IPS-18a (cell line): ENCODE measurements at regions not wholly inside any gene's neighbourhood (a gene's known extent, or its start where the extent isn't known, plus 50 kb on each side); places are given as distances from the start of the nearest gene placed in this dataset.

Experiments used
- H3K27ac ChIP-seq: one replicate; pipeline ENCODE4 v1.5.1; 2013; ENCODE audit warnings: low read length
- H3K27me3 ChIP-seq: one replicate; pipeline ENCODE4 v1.6.1; 2013; ENCODE audit warnings: mild to moderate bottlenecking, low read length; ENCODE audit not compliant: control insufficient read depth, insufficient read depth
- H3K36me3 ChIP-seq: one replicate; pipeline ENCODE4 v1.6.1; 2013; ENCODE audit warnings: low read depth, low read length; ENCODE audit not compliant: control insufficient read depth
- H3K4me1 ChIP-seq: one replicate; pipeline ENCODE4 v1.6.1; 2013; ENCODE audit warnings: low read depth, low read length; ENCODE audit not compliant: control insufficient read depth
- H3K4me3 ChIP-seq: one replicate; pipeline ENCODE4 v1.5.1; 2013; ENCODE audit warnings: low read length
- H3K9ac ChIP-seq: one replicate; pipeline ENCODE4 v1.6.1; 2013; ENCODE audit warnings: mild to moderate bottlenecking, low read length, moderate library complexity
- H3K9me3 ChIP-seq: one replicate; pipeline ENCODE4 v1.6.1; 2013; ENCODE audit warnings: low read depth, low read length; ENCODE audit not compliant: control insufficient read depth

DNA sequence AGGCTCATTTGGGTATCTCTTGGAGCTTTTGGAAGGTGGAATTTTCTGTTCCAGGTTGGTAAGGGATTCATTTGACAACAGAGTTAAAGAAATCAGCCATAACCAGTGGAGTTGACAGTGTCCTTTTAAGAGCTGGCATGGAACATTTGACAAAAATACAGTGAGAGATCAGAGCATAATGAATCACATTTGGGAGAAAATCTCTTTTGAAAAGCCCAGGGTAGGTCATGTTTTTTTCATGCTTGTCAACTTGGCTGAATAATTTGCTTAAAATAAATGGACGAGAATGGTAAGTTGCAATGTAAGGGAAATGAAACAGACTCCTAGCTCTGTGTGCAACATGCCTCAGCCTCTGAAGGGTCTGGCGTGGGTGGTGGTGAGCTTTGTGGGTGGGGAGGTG is 235.3 kb upstream of the N4BP1 start:
- no peaks in the 10 kb centered on the region for H3K9me3 ChIP-seq
- H3K4me1 ChIP-seq = no peaks in the 10 kb centered on the region
- H3K9ac ChIP-seq = no peak overlapping the region
- no peak overlapping the region for H3K4me3 ChIP-seq
- H3K27me3 ChIP-seq = no peaks in the 10 kb centered on the region
- no peaks in the 10 kb centered on the region for H3K36me3 ChIP-seq
- H3K27ac ChIP-seq = no peak overlapping the region

DNA sequence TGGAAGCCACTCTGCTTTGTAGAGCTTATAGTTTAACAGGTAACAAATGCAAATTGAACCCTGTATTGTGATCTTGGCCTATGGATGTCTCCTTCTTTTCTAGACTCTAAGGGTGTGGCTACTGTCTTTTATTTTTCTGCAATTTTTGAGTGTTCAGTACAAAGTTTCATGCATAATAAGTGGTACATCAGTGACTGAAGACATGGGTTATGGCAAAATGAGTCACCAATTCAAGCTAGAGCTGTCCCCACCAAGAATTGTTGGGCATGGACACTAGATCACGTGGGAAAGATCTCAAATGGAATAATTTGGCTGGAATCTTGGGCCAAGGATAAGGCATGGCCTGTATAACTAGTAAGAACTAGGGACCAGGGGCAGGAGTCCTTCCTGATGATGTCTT is 228.4 kb upstream of the N4BP1 start:
- Histone ChIP-seq H3K4me1 (no peaks in the 10 kb centered on the region), H3K9ac (no peak overlapping the region), H3K27me3 (no peaks in the 10 kb centered on the region), H3K9me3 (no peaks in the 10 kb centered on the region), H3K4me3 (no peak overlapping the region), H3K36me3 (no peaks in the 10 kb centered on the region), H3K27ac (no peak overlapping the region)

DNA sequence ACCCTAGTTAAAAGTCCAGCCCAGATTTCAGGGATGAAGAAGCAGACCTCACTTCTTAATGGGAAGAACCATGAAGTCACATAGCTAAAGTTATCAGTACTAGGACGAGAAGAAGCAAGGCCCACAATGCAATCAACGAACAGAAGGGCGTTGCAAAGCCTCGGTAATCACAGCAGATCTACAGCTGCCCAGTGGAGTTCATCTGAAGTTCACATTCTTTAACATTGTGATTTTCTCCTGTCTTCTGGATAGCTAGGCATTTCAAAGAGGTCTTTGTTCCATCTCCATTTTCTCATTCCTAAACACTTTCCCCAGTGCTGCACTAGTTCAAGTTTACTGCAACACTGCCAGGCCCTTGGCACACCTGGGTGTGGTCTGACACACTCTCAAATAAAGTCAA is 226.7 kb upstream of the N4BP1 start:
- Histone ChIP-seq H3K4me3 (no peak overlapping the region), H3K9ac (no peak overlapping the region), H3K9me3 (no peaks in the 10 kb centered on the region), H3K36me3 (no peaks in the 10 kb centered on the region), H3K27me3 (no peaks in the 10 kb centered on the region), H3K27ac (no peak overlapping the region), H3K4me1 (peaks cover under 1% of the 10 kb centered on the region)

DNA sequence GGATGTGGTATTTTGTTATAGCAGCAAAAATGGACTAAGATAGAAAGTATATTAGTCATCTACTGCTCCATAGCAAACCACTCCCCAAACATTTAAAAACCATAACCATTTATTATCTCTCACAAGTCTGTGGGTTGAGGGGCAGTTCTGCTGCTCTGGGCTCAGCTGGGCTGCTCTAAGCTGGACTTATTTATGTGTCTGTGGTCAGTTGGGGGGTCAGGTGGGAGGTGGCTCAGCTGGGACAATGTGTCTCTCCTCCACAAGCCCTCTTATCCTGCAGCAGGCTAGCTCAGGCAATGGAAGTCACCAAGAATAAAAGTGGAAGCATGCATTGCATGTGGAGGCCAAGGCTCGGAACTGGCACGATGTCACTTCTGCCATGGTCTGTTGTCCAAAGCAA is 226.1 kb upstream of the N4BP1 start:
- H3K36me3 ChIP-seq = no peaks in the 10 kb centered on the region
- no peak overlapping the region for H3K9ac ChIP-seq
- peaks cover 6% of the 10 kb centered on the region for H3K4me1 ChIP-seq
- no peaks in the 10 kb centered on the region for H3K9me3 ChIP-seq
- H3K4me3 ChIP-seq = no peak overlapping the region
- H3K27ac ChIP-seq = no peak overlapping the region
- H3K27me3 ChIP-seq = no peaks in the 10 kb centered on the region

DNA sequence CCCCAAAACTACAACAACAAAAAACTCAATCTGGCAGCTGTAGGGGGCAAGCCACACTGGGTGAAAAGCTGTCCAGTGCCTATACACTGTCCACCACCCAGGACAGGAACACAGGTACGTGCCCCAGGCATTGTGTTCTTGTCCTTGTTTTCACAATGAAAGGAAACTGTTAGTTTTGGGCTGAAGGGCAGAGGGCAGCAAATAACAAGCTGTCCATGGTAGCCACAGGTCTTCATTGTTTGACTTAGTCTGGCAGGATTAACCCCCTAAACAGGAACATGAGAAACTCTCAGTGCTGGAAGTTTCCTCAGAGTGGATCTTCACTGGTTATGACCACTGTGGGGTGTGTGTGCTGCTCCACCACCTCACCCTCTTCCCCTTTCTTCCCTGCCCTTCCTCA is 224.6 kb upstream of the N4BP1 start:
- Histone ChIP-seq H3K9ac (no peak overlapping the region), H3K4me3 (no peak overlapping the region)

DNA sequence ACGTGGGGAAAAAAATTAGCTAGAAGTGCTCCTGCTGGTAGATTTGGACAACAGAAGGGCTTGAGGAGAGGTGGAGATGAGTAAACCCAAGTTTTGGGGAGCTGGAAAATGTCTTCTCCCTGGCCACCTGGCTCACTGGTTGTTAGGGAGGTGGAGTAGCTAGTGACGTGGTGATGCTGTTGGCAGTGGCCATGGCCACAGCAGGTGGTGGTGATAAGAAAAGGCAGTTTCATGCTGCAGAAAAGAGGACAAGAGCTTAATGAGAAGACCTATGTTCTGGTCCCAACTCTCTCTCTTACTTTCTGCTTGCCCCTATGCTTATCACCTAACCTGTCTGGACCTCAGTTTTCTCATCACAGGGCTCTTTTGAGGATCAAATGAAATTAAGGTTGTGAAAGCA is 223.5 kb upstream of the N4BP1 start:
- H3K36me3 ChIP-seq = no peaks in the 10 kb centered on the region
- no peaks in the 10 kb centered on the region for H3K27me3 ChIP-seq
- H3K4me1 ChIP-seq = peaks cover 7% of the 10 kb centered on the region
- H3K9ac ChIP-seq = no peak overlapping the region
- H3K4me3 ChIP-seq = no peak overlapping the region
- H3K27ac ChIP-seq = no peak overlapping the region
- no peaks in the 10 kb centered on the region for H3K9me3 ChIP-seq

More for the DNA sequence above, 224.6 kb upstream of the N4BP1 start:
- no peaks in the 10 kb centered on the region for H3K36me3 ChIP-seq
- H3K9me3 ChIP-seq = no peaks in the 10 kb centered on the region
- H3K27me3 ChIP-seq = no peaks in the 10 kb centered on the region
- H3K27ac ChIP-seq = no peak overlapping the region
- H3K4me1 ChIP-seq = peaks cover 7% of the 10 kb centered on the region

DNA sequence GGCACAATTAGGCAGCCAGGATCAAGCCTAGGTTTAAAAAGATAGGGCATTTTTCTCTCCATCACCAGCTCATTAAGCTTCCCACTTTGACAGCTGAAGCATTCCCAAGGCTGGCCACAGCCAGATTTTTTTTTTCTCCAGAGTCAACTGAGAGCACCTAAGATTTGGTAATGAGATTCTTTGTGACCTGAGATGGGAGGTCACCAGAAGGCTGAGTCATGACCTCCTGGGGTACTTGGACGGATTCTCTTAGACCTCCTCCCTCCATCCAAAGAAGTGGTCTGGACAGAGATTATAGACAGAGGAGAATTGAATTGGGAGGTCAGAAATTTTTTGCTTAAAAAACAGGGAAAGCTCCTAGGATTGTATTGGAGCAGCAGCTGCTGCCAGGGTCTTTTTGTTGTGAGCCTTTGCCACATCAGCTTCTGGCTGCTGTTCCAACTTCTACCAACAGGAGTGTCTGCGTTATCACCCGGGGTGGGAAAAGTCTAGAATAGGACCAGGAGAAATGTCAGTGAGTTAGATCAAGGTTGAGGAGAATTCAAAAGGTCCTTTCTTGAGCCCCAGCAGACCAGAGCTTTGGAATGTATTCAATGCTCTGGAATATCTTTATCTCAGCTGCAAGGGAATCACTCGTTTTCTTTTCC is 221.2 kb upstream of the N4BP1 start:
- no peak overlapping the region for H3K9ac ChIP-seq
- peaks cover 7% of the 10 kb centered on the region for H3K4me1 ChIP-seq
- no peak overlapping the region for H3K4me3 ChIP-seq
- no peaks in the 10 kb centered on the region for H3K36me3 ChIP-seq
- H3K27ac ChIP-seq = no peak overlapping the region
- no peaks in the 10 kb centered on the region for H3K9me3 ChIP-seq
- H3K27me3 ChIP-seq = no peaks in the 10 kb centered on the region

DNA sequence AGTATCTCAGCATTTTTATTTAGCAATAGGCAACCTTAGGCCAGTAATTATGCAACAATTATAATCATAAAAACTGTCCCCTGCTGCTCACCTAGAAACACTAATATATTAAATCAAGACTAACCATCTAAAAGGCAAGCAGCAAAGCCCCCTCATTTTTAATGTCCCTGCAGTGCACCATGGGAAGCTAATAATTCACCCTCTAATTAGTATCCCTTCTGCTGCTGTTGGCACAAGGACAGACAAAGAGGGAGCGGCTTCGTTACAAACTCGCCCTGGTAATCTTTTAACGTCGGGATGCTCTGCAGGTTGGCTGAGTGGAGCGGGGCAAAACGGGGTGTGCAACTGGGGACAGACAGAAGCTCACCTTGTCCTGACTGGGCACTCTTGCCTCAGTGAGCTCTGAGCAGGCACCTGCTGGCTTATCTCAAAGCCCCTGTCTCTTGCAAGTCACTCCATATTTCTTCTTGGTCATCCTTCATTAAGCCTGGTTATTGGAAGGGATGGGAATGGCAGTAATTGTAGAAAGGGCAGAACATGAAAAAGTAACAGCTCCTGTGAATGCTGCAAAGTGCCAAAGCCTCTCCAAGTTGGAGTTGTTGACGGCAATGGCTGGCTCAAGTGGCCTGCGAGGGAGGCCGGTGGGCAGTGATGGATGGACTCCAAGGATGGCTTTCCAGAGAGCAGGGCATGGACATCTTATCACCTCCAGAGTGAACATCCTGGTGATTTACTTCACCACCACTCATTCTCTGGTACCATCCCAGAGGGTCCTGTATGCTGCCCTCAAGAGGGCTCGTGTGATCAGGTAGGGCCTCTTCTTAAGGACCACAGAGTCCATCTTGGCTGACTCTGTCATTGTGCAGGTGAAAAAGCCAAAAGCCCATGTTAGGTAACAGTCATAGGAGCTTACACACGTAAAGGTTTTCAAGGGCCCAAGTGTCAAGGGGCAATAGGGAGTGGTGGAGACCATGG is 219.6 kb upstream of the N4BP1 start:
- H3K9me3 ChIP-seq = no peaks in the 10 kb centered on the region

DNA sequence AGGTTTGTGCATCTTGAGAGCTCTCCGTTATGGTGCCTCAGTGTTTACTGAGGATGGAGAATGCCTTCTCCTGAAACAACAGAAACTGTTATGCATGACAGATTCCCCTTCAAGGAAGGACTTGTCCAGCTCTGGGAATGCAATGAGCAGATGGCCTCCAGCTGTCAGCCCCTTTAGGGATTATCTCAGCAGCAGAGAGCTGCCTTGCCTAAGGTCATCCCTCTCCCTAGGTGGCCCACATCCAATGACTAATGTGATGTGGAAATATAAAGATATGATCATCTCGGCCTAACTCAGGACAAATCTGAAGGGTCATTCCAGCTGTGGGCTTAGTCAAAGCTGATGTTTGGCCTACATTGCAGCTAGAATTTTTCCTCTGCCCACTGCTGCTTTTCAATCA is 214.3 kb upstream of the N4BP1 start:
- Histone ChIP-seq H3K9me3 (no peaks in the 10 kb centered on the region), H3K4me3 (no peak overlapping the region), H3K4me1 (no peaks in the 10 kb centered on the region), H3K27ac (no peak overlapping the region), H3K27me3 (no peaks in the 10 kb centered on the region), H3K9ac (no peak overlapping the region), H3K36me3 (no peaks in the 10 kb centered on the region)

More for the DNA sequence above, 219.6 kb upstream of the N4BP1 start:
- Histone ChIP-seq H3K27me3 (no peaks in the 10 kb centered on the region), H3K4me3 (no peak overlapping the region), H3K9ac (no peak overlapping the region), H3K4me1 (peaks cover 7% of the 10 kb centered on the region), H3K27ac (no peak overlapping the region), H3K36me3 (no peaks in the 10 kb centered on the region)

DNA sequence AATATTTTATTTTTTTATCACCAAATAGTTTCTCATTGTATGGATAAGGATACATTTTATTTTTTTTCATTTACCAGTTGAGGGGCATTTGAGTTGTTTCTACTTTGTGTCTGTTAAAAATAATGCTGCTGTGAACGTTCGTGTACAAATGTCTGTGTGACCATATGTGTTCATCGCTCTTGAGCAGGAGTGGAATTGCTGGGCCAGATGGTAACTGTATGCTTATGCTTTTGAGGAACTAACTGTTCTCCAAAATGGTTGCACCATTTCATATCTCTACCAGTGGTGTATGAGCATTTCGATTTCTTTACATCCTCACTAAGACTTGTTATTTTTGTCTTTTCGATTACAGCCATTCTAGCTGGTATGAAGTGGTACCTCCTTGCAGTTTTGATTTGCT is 212.5 kb upstream of the N4BP1 start:
- Histone ChIP-seq H3K27ac (no peak overlapping the region), H3K4me1 (no peaks in the 10 kb centered on the region), H3K9me3 (no peaks in the 10 kb centered on the region), H3K27me3 (no peaks in the 10 kb centered on the region), H3K4me3 (no peak overlapping the region), H3K9ac (no peak overlapping the region), H3K36me3 (no peaks in the 10 kb centered on the region)

DNA sequence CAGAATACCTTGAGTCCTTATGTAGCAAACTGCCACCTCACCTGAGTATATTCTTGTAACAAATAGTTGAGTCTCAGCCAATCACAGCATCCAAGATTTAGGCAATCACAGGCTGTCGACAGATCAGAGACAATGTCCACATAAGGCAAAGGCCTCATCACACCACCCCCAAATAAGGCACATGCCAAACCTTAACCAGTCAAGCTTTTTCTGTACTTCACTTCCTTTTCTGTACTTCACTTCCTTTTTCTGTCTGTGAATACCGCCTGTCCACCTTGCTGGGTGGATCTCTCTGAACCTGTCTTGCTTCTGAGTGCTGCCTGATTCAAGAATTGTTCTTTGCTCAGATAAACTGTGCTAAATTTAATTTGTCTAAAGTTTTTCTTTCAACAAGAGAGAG is 210.4 kb upstream of the N4BP1 start:
- no peak overlapping the region for H3K4me3 ChIP-seq
- H3K9ac ChIP-seq = no peak overlapping the region
- H3K4me1 ChIP-seq = no peaks in the 10 kb centered on the region
- H3K36me3 ChIP-seq = no peaks in the 10 kb centered on the region
- no peaks in the 10 kb centered on the region for H3K27me3 ChIP-seq
- no peak overlapping the region for H3K27ac ChIP-seq
- H3K9me3 ChIP-seq = no peaks in the 10 kb centered on the region

DNA sequence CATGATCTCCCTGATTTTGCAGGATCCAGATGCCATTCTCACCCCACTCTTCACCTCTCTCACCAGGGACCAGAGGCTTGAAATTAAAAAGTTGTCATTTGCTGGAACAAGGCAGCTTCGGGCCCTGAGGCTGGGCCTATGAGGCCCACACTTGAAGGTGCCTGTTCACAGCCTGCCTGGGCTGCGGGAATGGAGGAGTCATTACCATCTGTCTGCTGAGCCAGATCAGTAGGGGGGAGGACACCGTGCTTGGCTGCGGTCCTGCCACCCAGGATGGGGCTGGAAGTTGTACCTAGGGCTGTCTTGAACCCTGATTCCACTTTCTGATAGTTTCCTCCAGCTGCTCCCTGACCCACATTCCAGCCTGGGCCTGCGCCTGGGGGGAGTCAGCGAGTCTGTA is 208.3 kb upstream of the N4BP1 start:
- no peak overlapping the region for H3K9ac ChIP-seq
- H3K27ac ChIP-seq = no peak overlapping the region
- H3K4me1 ChIP-seq = no peaks in the 10 kb centered on the region
- H3K4me3 ChIP-seq = no peak overlapping the region
- H3K36me3 ChIP-seq = no peaks in the 10 kb centered on the region
- H3K27me3 ChIP-seq = no peaks in the 10 kb centered on the region
- no peaks in the 10 kb centered on the region for H3K9me3 ChIP-seq
